Vagina (tissue), 2 donors: ENCODE measurements at regions not wholly inside any gene's neighbourhood (a gene's known extent, or its start where the extent isn't known, plus 50 kb on each side); places are given as distances from the start of the nearest gene placed in this dataset.

Experiments
- CTCF ChIP-seq, 3 experiments: fragments of 450-650 bp in 2 of 3; fragments of 200-600 bp in 1 of 3; sonication (generic) in 1 of 3; IDR thresholded peaks; one replicate each; pipeline ENCODE4 v1.5.1; 2017 to 2019; ENCODE audit warnings: antibody characterized with exemption in 3 of 3, mild to moderate bottlenecking in 2 of 3, moderate library complexity in 2 of 3
- POLR2A ChIP-seq, 2 donors: fragments of 450-650 bp; IDR thresholded peaks; one replicate each; pipeline ENCODE4 v1.6.1; 2017; ENCODE audit warnings: antibody characterized with exemption in 2 of 2, mild to moderate bottlenecking in 2 of 2, moderate library complexity in 2 of 2

- TF ChIP-seq CTCF (IDR thresholded peaks at IDR 0.05): no peak
- no peak for TF ChIP-seq POLR2A (IDR thresholded peaks at IDR 0.05)
Measured at GRCh38 chr3:181253796-181254195, 264.3 kb upstream of the DNAJC19 start.
